ENCODE measurements at regions not wholly inside any gene's neighbourhood (a gene's known extent, or its start where the extent isn't known, plus 50 kb on each side); places are given as distances from the start of the nearest gene placed in this dataset.

GRCh38 chr10:94097656-94098055 is 103.9 kb downstream of the PLCE1 start:
- TF ChIP-seq HEYL (CRISPR knock-in tag; IDR thresholded peaks at IDR 0.05) = no peak
- no peak for TF ChIP-seq RAD21 (conservative IDR thresholded peaks at IDR 0.05 in 1 of 2, IDR thresholded peaks at IDR 0.05 in 1 of 2)
- no peak for TF ChIP-seq CTCF (IDR thresholded peaks at IDR 0.05)
- no peak for TF ChIP-seq HOXA7 (CRISPR knock-in tag; IDR thresholded peaks at IDR 0.05)
- no peak for TF ChIP-seq RFX5 (IDR thresholded peaks at IDR 0.05)
- no peak for TF ChIP-seq POLR2A (IDR thresholded peaks at IDR 0.05; ENCODE audit: low read length)
- no peak for TF ChIP-seq ZSCAN20 (CRISPR knock-in tag; IDR thresholded peaks at IDR 0.05)
- no peak for TF ChIP-seq EP300 (IDR thresholded peaks at IDR 0.05)
- TF ChIP-seq CHD4 (IDR thresholded peaks at IDR 0.05; ENCODE audit: borderline replicate concordance) = no peak
- TF ChIP-seq CHD2 (IDR thresholded peaks at IDR 0.05; ENCODE audit: low read length, partially characterized antibody) = no peak
- no peak for TF ChIP-seq NR3C1 (IDR thresholded peaks at IDR 0.05)
- TF ChIP-seq RNF2 (IDR thresholded peaks at IDR 0.05; ENCODE audit: borderline replicate concordance, low read depth) = no peak
- no peak for TF ChIP-seq REST (IDR thresholded peaks at IDR 0.05)
- no peak for TF ChIP-seq FOSB (CRISPR knock-in tag; IDR thresholded peaks at IDR 0.05)

Measured in A549 (cell line).